Tibial nerve (tissue), 3 donors: ENCODE measurements at regions not wholly inside any gene's neighbourhood (a gene's known extent, or its start where the extent isn't known, plus 50 kb on each side); places are given as distances from the start of the nearest gene placed in this dataset.

Experiments used
- CTCF ChIP-seq, 5 experiments: fragments of 200-600 bp in 3 of 5; fragments of 450-650 bp in 2 of 5; sonication (generic) in 3 of 5; IDR thresholded peaks; one replicate each; pipeline ENCODE4 v1.5.1; 2016 to 2019; ENCODE audit warnings: antibody characterized with exemption in 5 of 5, mild to moderate bottlenecking in 3 of 5, moderate library complexity in 2 of 5
- POLR2A ChIP-seq, 2 donors: fragments of 450-650 bp; IDR thresholded peaks; one replicate each; pipeline ENCODE4 v1.6.1; 2017; ENCODE audit warnings: antibody characterized with exemption in 2 of 2, mild to moderate bottlenecking in 2 of 2, moderate library complexity in 2 of 2

DNA sequence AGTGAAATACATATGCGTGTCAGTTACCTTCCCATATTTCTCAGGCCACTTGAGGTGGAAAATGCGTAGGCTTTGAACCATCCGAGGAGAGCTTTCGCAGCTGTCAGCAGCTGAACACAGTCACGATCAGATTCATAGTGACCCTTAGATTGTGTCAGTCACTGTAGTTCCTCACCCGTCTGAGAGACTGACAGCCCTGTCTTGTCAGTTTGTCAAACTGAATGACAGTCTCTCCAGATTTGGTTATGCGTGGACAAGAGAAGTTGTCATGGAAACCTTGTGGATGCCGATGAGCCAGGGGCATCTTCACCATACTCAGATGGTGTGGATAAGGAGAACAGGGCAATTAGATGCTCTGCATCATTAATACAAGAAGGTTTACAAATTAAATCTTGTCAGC, 546.3 kb downstream of the TYW1 start:
- no peak for TF ChIP-seq CTCF (IDR thresholded peaks at IDR 0.05)
- TF ChIP-seq POLR2A (IDR thresholded peaks at IDR 0.05), result no peak
